HG02610 (cell line): ENCODE measurements at regions not wholly inside any gene's neighbourhood (a gene's known extent, or its start where the extent isn't known, plus 50 kb on each side); places are given as distances from the start of the nearest gene placed in this dataset.
"Not testable (repeated sequence)": the region's sequence is repeated elsewhere in the genome, so short reads cannot be mapped to it uniquely, and the experiment has no call there.

Experiments used
- ATAC-seq: cut with Tn5 transposase; IDR thresholded peaks from one replicate; pipeline ENCODE4 v1.9.1; 2021; ENCODE audit warnings: mild to moderate bottlenecking, moderate library complexity; ENCODE audit not compliant: unreplicated experiment

GRCh38 chr3:86887876-86888275 lies 103.1 kb downstream of the VGLL3 start:
- no peak for ATAC-seq

- ATAC-seq, result no peak
These were observed 110.9 kb downstream of the VGLL3 start for GRCh38 chr3:86880066-86880465.

GRCh38 chr3:86876504-86877181 lies 114.3 kb downstream of the VGLL3 start:
- not testable (repeated sequence) for ATAC-seq

- not testable (repeated sequence) for ATAC-seq
These were observed 116.2 kb downstream of the VGLL3 start for GRCh38 chr3:86874790-86875189.

GRCh38 chr3:86869566-86869965 lies 121.4 kb downstream of the VGLL3 start:
- no peak for ATAC-seq

GRCh38 chr3:86867982-86868381 lies 123.0 kb downstream of the VGLL3 start:
- ATAC-seq, result no peak

- ATAC-seq, result no peak
These were observed 125.4 kb downstream of the VGLL3 start for GRCh38 chr3:86865506-86865905.

GRCh38 chr3:86856711-86857110 lies 134.2 kb downstream of the VGLL3 start:
- ATAC-seq, result no peak

GRCh38 chr3:86849991-86850390 lies 141.0 kb downstream of the VGLL3 start:
- ATAC-seq, result no peak

GRCh38 chr3:86845726-86846125 lies 145.2 kb downstream of the VGLL3 start:
- no peak for ATAC-seq

- no peak for ATAC-seq
These were observed 152.0 kb downstream of the VGLL3 start for GRCh38 chr3:86838927-86839326.

- ATAC-seq, result no peak
These were observed 153.1 kb downstream of the VGLL3 start for GRCh38 chr3:86837871-86838270.

GRCh38 chr3:86830566-86830965 lies 160.4 kb downstream of the VGLL3 start:
- no peak for ATAC-seq

GRCh38 chr3:86828751-86829150 lies 162.2 kb downstream of the VGLL3 start:
- no peak for ATAC-seq

- ATAC-seq, result not testable (repeated sequence)
These were observed 163.4 kb downstream of the VGLL3 start for GRCh38 chr3:86827582-86827981.

GRCh38 chr3:86826292-86826691 lies 164.7 kb downstream of the VGLL3 start:
- no peak for ATAC-seq

GRCh38 chr3:86815880-86816279 lies 175.1 kb downstream of the VGLL3 start:
- ATAC-seq, result no peak

GRCh38 chr3:86814918-86815655 lies 175.9 kb downstream of the VGLL3 start:
- ATAC-seq, result no peak

GRCh38 chr3:86814321-86814720 lies 176.6 kb downstream of the VGLL3 start:
- no peak for ATAC-seq

- no peak for ATAC-seq
These were observed 189.0 kb downstream of the VGLL3 start for GRCh38 chr3:86801921-86802320.

GRCh38 chr3:86801066-86801465 lies 189.9 kb downstream of the VGLL3 start:
- ATAC-seq, result no peak

- ATAC-seq, result no peak
These were observed 190.8 kb downstream of the VGLL3 start for GRCh38 chr3:86800116-86800515.
